ENCODE measurements at regions not wholly inside any gene's neighbourhood (a gene's known extent, or its start where the extent isn't known, plus 50 kb on each side); places are given as distances from the start of the nearest gene placed in this dataset.

- DNase-seq (ENCODE audit: low read depth in 2 of 2): no peak
Observed at GRCh38 chr12:46451276-46452021, 78.9 kb upstream of the SLC38A2 start.

GRCh38 chr12:46450279-46450748, 77.7 kb upstream of the SLC38A2 start:
- no peak for DNase-seq (ENCODE audit: low read depth in 2 of 2)

GRCh38 chr12:46449856-46450255, 77.3 kb upstream of the SLC38A2 start:
- DNase-seq (ENCODE audit: low read depth in 2 of 2): no peak

- no peak for DNase-seq (ENCODE audit: low read depth in 2 of 2)
Observed at GRCh38 chr12:46449316-46449715, 76.7 kb upstream of the SLC38A2 start.

- DNase-seq (ENCODE audit: low read depth in 2 of 2): no peak
Observed at GRCh38 chr12:46446645-46447044, 74.1 kb upstream of the SLC38A2 start.

- no peak for DNase-seq (ENCODE audit: low read depth in 2 of 2)
Observed at GRCh38 chr12:46445551-46446235, 73.1 kb upstream of the SLC38A2 start.

- DNase-seq (ENCODE audit: low read depth in 2 of 2): no peak
Observed at GRCh38 chr12:46445093-46445492, 72.5 kb upstream of the SLC38A2 start.

- DNase-seq (ENCODE audit: low read depth in 2 of 2): no peak
Observed at GRCh38 chr12:46443594-46444263, 71.2 kb upstream of the SLC38A2 start.

- no peak for DNase-seq (ENCODE audit: low read depth in 2 of 2)
Observed at GRCh38 chr12:46442738-46443137, 70.2 kb upstream of the SLC38A2 start.

GRCh38 chr12:46442239-46442638, 69.7 kb upstream of the SLC38A2 start:
- no peak for DNase-seq (ENCODE audit: low read depth in 2 of 2)

- DNase-seq (ENCODE audit: low read depth in 2 of 2): no peak
Observed at GRCh38 chr12:46439793-46440511, 67.4 kb upstream of the SLC38A2 start.

GRCh38 chr12:46438719-46439319, 66.2 kb upstream of the SLC38A2 start:
- DNase-seq (ENCODE audit: low read depth in 2 of 2): no peak

GRCh38 chr12:46438256-46438655, 65.7 kb upstream of the SLC38A2 start:
- no peak for DNase-seq (ENCODE audit: low read depth in 2 of 2)

GRCh38 chr12:46437469-46437868, 64.9 kb upstream of the SLC38A2 start:
- DNase-seq (ENCODE audit: low read depth in 2 of 2): no peak

- no peak for DNase-seq (ENCODE audit: low read depth in 2 of 2)
Observed at GRCh38 chr12:46436747-46437146, 64.2 kb upstream of the SLC38A2 start.

- no peak for DNase-seq (ENCODE audit: low read depth in 2 of 2)
Observed at GRCh38 chr12:46435625-46436024, 63.1 kb upstream of the SLC38A2 start.

- no peak for DNase-seq (ENCODE audit: low read depth in 2 of 2)
Observed at GRCh38 chr12:46435029-46435428, 62.5 kb upstream of the SLC38A2 start.

- DNase-seq (ENCODE audit: low read depth in 2 of 2): no peak
Observed at GRCh38 chr12:46433829-46434228, 61.3 kb upstream of the SLC38A2 start.

GRCh38 chr12:46432325-46432724, 59.8 kb upstream of the SLC38A2 start:
- no peak for DNase-seq (ENCODE audit: low read depth in 2 of 2)

GRCh38 chr12:46430340-46430948, 57.9 kb upstream of the SLC38A2 start:
- no peak for DNase-seq (ENCODE audit: low read depth in 2 of 2)

Measured in stimulated activated CD4-positive, alpha-beta T cell treated with anti-CD3 and anti-CD28 coated beads, Interleukin-15, amount 100 ng/mL, for 48 hours (primary cell).